Vagina (tissue), 2 donors: ENCODE measurements at regions not wholly inside any gene's neighbourhood (a gene's known extent, or its start where the extent isn't known, plus 50 kb on each side); places are given as distances from the start of the nearest gene placed in this dataset.

Experiments used
- DNase-seq, 2 donors: peaks; one replicate each; pipeline ENCODE4 v3.0.0-alpha.2; 2017; ENCODE audit errors: extremely low spot score in 2 of 2
- H3K27ac ChIP-seq: fragments of 200-600 bp; sonication (generic); one replicate; pipeline ENCODE4 v1.5.1; 2019
- H3K27me3 ChIP-seq: fragments of 200-600 bp; sonication (generic); one replicate; pipeline ENCODE4 v1.5.1; 2019
- H3K36me3 ChIP-seq, 2 donors: fragments of 200-600 bp; sonication (generic); one replicate each; pipeline ENCODE4 v1.5.1; 2017 to 2019
- H3K4me1 ChIP-seq: fragments of 200-600 bp; sonication (generic); one replicate; pipeline ENCODE4 v1.5.1; 2019
- H3K4me3 ChIP-seq, 2 donors: fragments of 200-600 bp; sonication (generic); 1 replicate in 1 of 2; 2 replicates in 1 of 2; pipeline ENCODE4 v1.5.1; 2016 to 2019
- H3K9me3 ChIP-seq: fragments of 200-600 bp; sonication (generic); one replicate; pipeline ENCODE4 v1.5.1; 2019
- POLR2A ChIP-seq, 2 donors: fragments of 450-650 bp; IDR thresholded peaks; one replicate each; pipeline ENCODE4 v1.6.1; 2017; ENCODE audit warnings: antibody characterized with exemption in 2 of 2, mild to moderate bottlenecking in 2 of 2, moderate library complexity in 2 of 2
- POLR2AphosphoS5 ChIP-seq, 2 donors: sonication (generic); formaldehyde crosslinking; IDR thresholded peaks; one replicate each; pipeline ENCODE4 v1.9.0; 2017; ENCODE audit warnings: antibody characterized with exemption in 2 of 2, mild to moderate bottlenecking in 2 of 2, low read depth in 1 of 2; ENCODE audit not compliant: insufficient read depth in 1 of 2
- intact Hi-C: fragments of 100-400 bp; cut with DNase I; formaldehyde crosslinking; loops from one replicate; pipeline ENCODE4 v1.15.1; 2023
- TF ChIP-seq, protein P1 (sequence below), 3 experiments: fragments of 450-650 bp in 2 of 3; fragments of 200-600 bp in 1 of 3; sonication (generic) in 1 of 3; IDR thresholded peaks; one replicate each; pipeline ENCODE4 v1.5.1; 2017 to 2019; ENCODE audit warnings: antibody characterized with exemption in 3 of 3, mild to moderate bottlenecking in 2 of 3, moderate library complexity in 2 of 3

DNA sequence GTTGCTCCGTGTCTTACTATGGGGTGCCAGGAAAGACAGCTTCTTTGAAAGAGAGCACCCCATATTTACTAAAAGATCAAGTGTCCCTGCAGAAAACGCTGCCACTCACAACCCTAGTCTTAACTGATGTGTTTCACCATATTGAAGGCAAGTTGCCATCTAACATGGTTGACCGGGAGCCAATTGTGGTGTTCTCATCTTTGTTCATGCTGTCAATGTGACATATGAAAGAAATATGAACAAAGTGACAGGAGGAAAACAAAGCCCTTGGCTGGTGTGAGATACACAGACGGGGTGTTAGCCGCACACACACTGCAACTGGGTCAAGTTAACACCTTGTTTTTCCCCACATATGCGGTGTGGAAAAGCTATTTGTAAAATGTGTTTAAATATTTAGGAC, 122.3 kb upstream of the NEBL start:
- no peaks in the 10 kb centered on the region for H3K4me1 ChIP-seq
- H3K27ac ChIP-seq, result no peak overlapping the region
- no peaks in the 10 kb centered on the region for H3K9me3 ChIP-seq
- TF ChIP-seq POLR2AphosphoS5 (IDR thresholded peaks at IDR 0.05; ENCODE audit: insufficient read depth in 1 of 2, low read depth in 1 of 2) (no peak), POLR2A (IDR thresholded peaks at IDR 0.05) (no peak)
- TF ChIP-seq, protein P1, sequence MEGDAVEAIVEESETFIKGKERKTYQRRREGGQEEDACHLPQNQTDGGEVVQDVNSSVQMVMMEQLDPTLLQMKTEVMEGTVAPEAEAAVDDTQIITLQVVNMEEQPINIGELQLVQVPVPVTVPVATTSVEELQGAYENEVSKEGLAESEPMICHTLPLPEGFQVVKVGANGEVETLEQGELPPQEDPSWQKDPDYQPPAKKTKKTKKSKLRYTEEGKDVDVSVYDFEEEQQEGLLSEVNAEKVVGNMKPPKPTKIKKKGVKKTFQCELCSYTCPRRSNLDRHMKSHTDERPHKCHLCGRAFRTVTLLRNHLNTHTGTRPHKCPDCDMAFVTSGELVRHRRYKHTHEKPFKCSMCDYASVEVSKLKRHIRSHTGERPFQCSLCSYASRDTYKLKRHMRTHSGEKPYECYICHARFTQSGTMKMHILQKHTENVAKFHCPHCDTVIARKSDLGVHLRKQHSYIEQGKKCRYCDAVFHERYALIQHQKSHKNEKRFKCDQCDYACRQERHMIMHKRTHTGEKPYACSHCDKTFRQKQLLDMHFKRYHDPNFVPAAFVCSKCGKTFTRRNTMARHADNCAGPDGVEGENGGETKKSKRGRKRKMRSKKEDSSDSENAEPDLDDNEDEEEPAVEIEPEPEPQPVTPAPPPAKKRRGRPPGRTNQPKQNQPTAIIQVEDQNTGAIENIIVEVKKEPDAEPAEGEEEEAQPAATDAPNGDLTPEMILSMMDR (IDR thresholded peaks at IDR 0.05), result no peak
- no peak for DNase-seq
- H3K36me3 ChIP-seq, result no peaks in the 10 kb centered on the region
- H3K4me3 ChIP-seq, result no peak overlapping the region
- intact Hi-C loops, result no loop called here
- no peaks in the 10 kb centered on the region for H3K27me3 ChIP-seq

DNA sequence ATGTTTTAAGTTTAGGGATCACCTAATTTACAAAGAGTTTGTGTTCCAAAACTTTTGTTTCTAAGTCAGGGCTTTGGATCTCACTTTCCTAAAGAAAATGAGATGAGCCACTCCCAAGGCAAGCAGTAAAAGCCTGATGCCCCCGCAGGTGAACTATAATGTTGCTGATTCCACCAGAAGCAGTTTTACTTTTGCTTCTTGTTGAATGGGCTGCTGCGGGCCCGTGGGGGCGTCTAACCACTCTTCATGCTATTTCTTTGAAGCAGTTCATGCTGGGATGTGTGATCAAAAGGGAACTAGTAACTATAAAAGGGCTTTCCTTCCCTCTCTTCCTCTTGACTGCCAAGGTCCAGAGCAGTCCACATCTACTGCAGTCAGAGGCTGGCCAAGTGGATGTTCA, 118.7 kb upstream of the NEBL start:
- Histone ChIP-seq H3K4me1 (no peaks in the 10 kb centered on the region), H3K36me3 (no peaks in the 10 kb centered on the region), H3K4me3 (no peak overlapping the region), H3K27ac (no peak overlapping the region), H3K27me3 (no peaks in the 10 kb centered on the region), H3K9me3 (no peaks in the 10 kb centered on the region)
- TF ChIP-seq POLR2AphosphoS5 (IDR thresholded peaks at IDR 0.05; ENCODE audit: insufficient read depth in 1 of 2, low read depth in 1 of 2) (no peak), POLR2A (IDR thresholded peaks at IDR 0.05) (no peak)
- TF ChIP-seq, protein P1 (IDR thresholded peaks at IDR 0.05), result no peak
- intact Hi-C loops, result no loop called here
- no peak for DNase-seq

DNA sequence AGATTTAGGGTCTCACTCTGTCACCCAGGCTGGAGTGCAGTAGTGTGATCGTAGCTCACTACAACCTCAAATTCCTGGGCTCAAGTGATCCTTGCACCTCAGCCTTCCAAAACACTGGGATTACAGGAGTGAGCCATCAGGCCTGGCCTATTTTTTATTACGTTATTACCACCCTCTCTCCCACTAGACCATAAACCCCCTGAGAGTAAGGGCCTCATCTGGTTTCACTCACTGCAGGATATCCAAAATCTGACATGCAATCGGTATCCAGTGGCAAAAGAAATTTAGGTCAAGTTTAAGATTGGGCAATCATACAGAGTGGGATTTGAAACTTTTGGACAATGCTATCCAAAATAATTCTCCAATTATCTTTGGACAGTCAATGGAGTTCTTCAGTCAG, 117.0 kb upstream of the NEBL start:
- H3K36me3 ChIP-seq, result no peaks in the 10 kb centered on the region
- no peak for DNase-seq
- H3K27me3 ChIP-seq, result no peaks in the 10 kb centered on the region
- H3K4me1 ChIP-seq, result no peaks in the 10 kb centered on the region
- H3K4me3 ChIP-seq, result no peak overlapping the region
- H3K9me3 ChIP-seq, result no peaks in the 10 kb centered on the region
- TF ChIP-seq POLR2AphosphoS5 (IDR thresholded peaks at IDR 0.05; ENCODE audit: insufficient read depth in 1 of 2, low read depth in 1 of 2) (no peak), POLR2A (IDR thresholded peaks at IDR 0.05) (no peak)
- TF ChIP-seq, protein P1 (IDR thresholded peaks at IDR 0.05), result no peak
- intact Hi-C loops, result no loop called here
- H3K27ac ChIP-seq, result no peak overlapping the region

DNA sequence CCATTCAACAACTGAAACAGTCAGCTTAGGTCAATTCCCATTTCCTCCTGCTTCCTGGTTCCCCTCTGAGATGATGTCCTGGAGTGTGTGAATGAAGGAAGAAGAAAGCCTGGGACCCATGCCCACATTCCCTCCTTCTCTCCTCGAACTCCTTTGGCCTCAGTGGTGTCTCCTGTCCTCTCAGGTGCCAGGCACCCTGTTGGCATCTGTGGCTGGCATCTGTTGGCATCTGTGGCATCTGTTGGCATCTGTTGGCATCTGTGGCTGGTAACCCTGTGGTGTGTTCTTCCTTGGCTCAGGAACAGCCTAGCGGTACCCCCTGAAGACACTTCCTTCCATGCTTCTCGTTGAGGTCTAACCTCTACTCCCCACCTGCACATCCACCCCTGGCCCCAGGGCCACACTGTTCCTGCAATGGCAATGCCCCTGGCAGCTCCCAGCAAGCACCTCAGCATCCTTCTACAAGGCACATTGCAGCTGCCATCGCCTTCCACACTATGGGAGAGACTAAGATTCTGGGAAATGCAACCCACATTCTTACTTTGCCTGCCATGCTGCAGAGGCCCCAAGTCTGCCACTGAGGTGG, 114.4 kb upstream of the NEBL start:
- TF ChIP-seq, protein P1 (IDR thresholded peaks at IDR 0.05), result no peak
- TF ChIP-seq POLR2A (IDR thresholded peaks at IDR 0.05) (no peak), POLR2AphosphoS5 (IDR thresholded peaks at IDR 0.05; ENCODE audit: insufficient read depth in 1 of 2, low read depth in 1 of 2) (no peak)
- Histone ChIP-seq H3K9me3 (no peaks in the 10 kb centered on the region), H3K4me1 (no peaks in the 10 kb centered on the region), H3K36me3 (no peaks in the 10 kb centered on the region), H3K27ac (no peak overlapping the region), H3K27me3 (no peaks in the 10 kb centered on the region), H3K4me3 (no peak overlapping the region)
- DNase-seq, result no peak
- intact Hi-C loops, result no loop called here

DNA sequence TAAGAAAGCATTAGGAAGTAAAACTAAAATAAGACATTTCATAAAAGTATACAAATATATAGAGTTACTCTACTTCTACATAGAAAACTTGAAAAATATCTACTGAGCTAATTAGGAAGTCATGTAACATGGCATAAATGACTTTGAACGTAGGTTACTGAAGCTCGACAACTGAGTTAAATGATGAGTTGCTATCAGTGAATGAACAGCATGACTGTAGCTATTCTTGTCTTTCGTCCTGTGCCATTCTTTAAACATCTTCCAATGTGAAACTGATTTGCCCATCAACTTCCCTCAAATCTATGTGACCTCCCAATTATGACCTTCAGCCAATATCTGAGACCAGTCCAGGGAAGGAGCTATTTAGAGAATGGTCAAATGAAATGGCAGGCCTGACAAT, 113.5 kb upstream of the NEBL start:
- H3K36me3 ChIP-seq, result no peaks in the 10 kb centered on the region
- DNase-seq, result no peak
- H3K4me1 ChIP-seq, result no peaks in the 10 kb centered on the region
- intact Hi-C loops, result no loop called here
- no peaks in the 10 kb centered on the region for H3K9me3 ChIP-seq
- TF ChIP-seq POLR2A (IDR thresholded peaks at IDR 0.05) (no peak), POLR2AphosphoS5 (IDR thresholded peaks at IDR 0.05; ENCODE audit: insufficient read depth in 1 of 2, low read depth in 1 of 2) (no peak)
- TF ChIP-seq, protein P1 (IDR thresholded peaks at IDR 0.05), result no peak
- H3K4me3 ChIP-seq, result no peak overlapping the region
- H3K27ac ChIP-seq, result no peak overlapping the region
- no peaks in the 10 kb centered on the region for H3K27me3 ChIP-seq
